ENCODE measurements at regions not wholly inside any gene's neighbourhood (a gene's known extent, or its start where the extent isn't known, plus 50 kb on each side); places are given as distances from the start of the nearest gene placed in this dataset.

DNA sequence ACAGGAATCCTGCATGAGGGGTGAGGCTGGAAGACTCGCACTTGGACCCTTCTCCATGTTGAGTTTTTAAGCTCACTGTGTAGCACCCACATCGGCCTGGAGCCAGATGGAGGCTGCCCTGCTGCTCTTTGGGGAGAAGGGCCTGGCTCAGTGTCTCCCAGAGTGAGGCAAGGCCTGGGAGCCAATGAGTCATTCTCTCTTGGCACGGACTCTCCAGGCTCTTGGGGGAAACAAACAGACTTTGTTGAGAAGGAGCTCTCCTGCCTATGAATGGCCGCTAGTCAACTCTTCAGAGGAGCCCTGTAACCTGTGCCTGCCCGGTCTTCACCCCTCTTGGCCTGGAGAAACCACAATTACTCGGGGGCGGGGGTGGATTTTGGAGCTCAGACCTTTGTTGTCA lies 50.8 kb upstream of the MAF start:
- H3F3A ChIP-seq (ENCODE audit: low read depth): no peaks in the 10 kb centered on the region
- no peak overlapping the region for H3K4me3 ChIP-seq (ENCODE audit: low read length, poor library complexity, severe bottlenecking)
- H3K4me2 ChIP-seq (ENCODE audit: low read depth, low read length, poor library complexity, severe bottlenecking): no peak overlapping the region
- H2AFZ ChIP-seq (ENCODE audit: low read length): no peak overlapping the region
- no peaks in the 10 kb centered on the region for H3K36me3 ChIP-seq (ENCODE audit: insufficient read depth, low read length)
- H3K9ac ChIP-seq (ENCODE audit: low read depth, low read length, poor library complexity, severe bottlenecking): no peak overlapping the region
- H3K27me3 ChIP-seq (ENCODE audit: insufficient read depth, low read length, poor library complexity, severe bottlenecking): no peaks in the 10 kb centered on the region
- no peaks in the 10 kb centered on the region for H3K9me2 ChIP-seq (replicated peaks; ENCODE audit: low read depth, low read length)
- no peaks in the 10 kb centered on the region for H3K79me2 ChIP-seq (ENCODE audit: insufficient read depth, low read length)
- H4K20me1 ChIP-seq (ENCODE audit: insufficient read depth, low read length, poor library complexity, severe bottlenecking): no peaks in the 10 kb centered on the region
- TF ChIP-seq, protein P1, sequence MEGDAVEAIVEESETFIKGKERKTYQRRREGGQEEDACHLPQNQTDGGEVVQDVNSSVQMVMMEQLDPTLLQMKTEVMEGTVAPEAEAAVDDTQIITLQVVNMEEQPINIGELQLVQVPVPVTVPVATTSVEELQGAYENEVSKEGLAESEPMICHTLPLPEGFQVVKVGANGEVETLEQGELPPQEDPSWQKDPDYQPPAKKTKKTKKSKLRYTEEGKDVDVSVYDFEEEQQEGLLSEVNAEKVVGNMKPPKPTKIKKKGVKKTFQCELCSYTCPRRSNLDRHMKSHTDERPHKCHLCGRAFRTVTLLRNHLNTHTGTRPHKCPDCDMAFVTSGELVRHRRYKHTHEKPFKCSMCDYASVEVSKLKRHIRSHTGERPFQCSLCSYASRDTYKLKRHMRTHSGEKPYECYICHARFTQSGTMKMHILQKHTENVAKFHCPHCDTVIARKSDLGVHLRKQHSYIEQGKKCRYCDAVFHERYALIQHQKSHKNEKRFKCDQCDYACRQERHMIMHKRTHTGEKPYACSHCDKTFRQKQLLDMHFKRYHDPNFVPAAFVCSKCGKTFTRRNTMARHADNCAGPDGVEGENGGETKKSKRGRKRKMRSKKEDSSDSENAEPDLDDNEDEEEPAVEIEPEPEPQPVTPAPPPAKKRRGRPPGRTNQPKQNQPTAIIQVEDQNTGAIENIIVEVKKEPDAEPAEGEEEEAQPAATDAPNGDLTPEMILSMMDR (conservative IDR thresholded peaks at IDR 0.05; ENCODE audit: low read length): no peak
- TF ChIP-seq EZH2phosphoT487 (IDR thresholded peaks at IDR 0.05; ENCODE audit: borderline replicate concordance): no peak
- H3K4me1 ChIP-seq (ENCODE audit: insufficient read depth, low read length, poor library complexity, severe bottlenecking): peaks cover 11% of the 10 kb centered on the region
- H3K9me3 ChIP-seq (ENCODE audit: insufficient read depth, low read depth, low read length): no peaks in the 10 kb centered on the region
